Suprapubic skin (tissue), 4 donors: ENCODE measurements at regions not wholly inside any gene's neighbourhood (a gene's known extent, or its start where the extent isn't known, plus 50 kb on each side); places are given as distances from the start of the nearest gene placed in this dataset.

Experiments
- DNase-seq, 2 donors: peaks; one replicate each; pipeline ENCODE4 v3.0.0-alpha.2; 2019; ENCODE audit warnings: low spot score in 2 of 2
- H3K27ac ChIP-seq: fragments of 200-600 bp; sonication (generic); one replicate; pipeline ENCODE4 v1.5.1; 2019
- H3K27me3 ChIP-seq: fragments of 200-600 bp; sonication (generic); one replicate; pipeline ENCODE4 v1.5.1; 2019
- H3K36me3 ChIP-seq: fragments of 200-600 bp; sonication (generic); one replicate; pipeline ENCODE4 v1.5.1; 2019
- H3K4me1 ChIP-seq: fragments of 200-600 bp; sonication (generic); one replicate; pipeline ENCODE4 v1.5.1; 2019
- H3K4me3 ChIP-seq: fragments of 200-600 bp; sonication (generic); one replicate; pipeline ENCODE4 v1.5.1; 2019; ENCODE audit warnings: mild to moderate bottlenecking
- H3K9me3 ChIP-seq: fragments of 200-600 bp; sonication (generic); one replicate; pipeline ENCODE4 v1.5.1; 2019
- EP300 ChIP-seq: sonication (generic); formaldehyde crosslinking; IDR thresholded peaks from one replicate; pipeline ENCODE4 v1.6.1; 2017; ENCODE audit warnings: antibody characterized with exemption
- POLR2A ChIP-seq, 2 donors: fragments of 450-650 bp; IDR thresholded peaks; one replicate each; pipeline ENCODE4 v1.6.1; 2017; ENCODE audit warnings: antibody characterized with exemption in 2 of 2, mild to moderate bottlenecking in 2 of 2, moderate library complexity in 2 of 2
- POLR2AphosphoS5 ChIP-seq, 3 donors: sonication (generic); formaldehyde crosslinking; IDR thresholded peaks; one replicate each; pipeline ENCODE4 v1.6.1; 2017; ENCODE audit warnings: antibody characterized with exemption in 3 of 3
- WGBS: methylation state at CpG from one replicate; pipeline ENCODE4 v1.1.5; 2018; 5-methylcytosine and 5-hydroxymethylcytosine counted together
- TF ChIP-seq, protein P1 (sequence below), 2 donors: fragments of 200-600 bp in 1 of 2; fragments of 450-650 bp in 1 of 2; sonication (generic) in 1 of 2; IDR thresholded peaks; one replicate each; pipeline ENCODE4 v1.5.1; 2016 to 2019; ENCODE audit warnings: antibody characterized with exemption in 2 of 2, mild to moderate bottlenecking in 1 of 2, moderate library complexity in 1 of 2

DNA sequence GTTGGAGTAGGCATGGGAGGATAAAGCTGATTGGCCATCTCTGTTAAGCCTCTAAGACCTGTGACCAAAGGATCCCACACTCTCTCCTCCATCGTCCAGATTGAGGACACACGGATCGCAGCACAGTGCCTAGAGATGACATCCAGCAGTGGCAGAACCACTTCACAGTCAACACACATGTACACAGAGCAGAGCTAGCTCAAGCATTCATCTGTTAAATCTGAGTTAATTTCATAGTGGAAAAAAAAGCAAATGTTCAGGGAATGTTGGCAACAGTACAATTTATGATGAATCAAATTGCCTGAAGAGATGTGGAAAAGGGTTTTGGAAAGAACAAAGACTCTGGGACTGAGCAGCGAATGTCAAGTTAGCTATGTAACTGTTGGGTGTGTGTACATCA, 108.1 kb upstream of the PLAAT1 start:
- DNase-seq = no peak
- 23% methylated on average over 4 of the region's 4 CpGs for WGBS
- Histone ChIP-seq H3K27ac (no peak overlapping the region), H3K9me3 (no peaks in the 10 kb centered on the region), H3K4me1 (peaks cover 4% of the 10 kb centered on the region), H3K36me3 (no peaks in the 10 kb centered on the region), H3K4me3 (no peak overlapping the region), H3K27me3 (no peaks in the 10 kb centered on the region)
- TF ChIP-seq POLR2A (IDR thresholded peaks at IDR 0.05) (no peak), POLR2AphosphoS5 (IDR thresholded peaks at IDR 0.05) (no peak), EP300 (no peak)
- TF ChIP-seq, protein P1, sequence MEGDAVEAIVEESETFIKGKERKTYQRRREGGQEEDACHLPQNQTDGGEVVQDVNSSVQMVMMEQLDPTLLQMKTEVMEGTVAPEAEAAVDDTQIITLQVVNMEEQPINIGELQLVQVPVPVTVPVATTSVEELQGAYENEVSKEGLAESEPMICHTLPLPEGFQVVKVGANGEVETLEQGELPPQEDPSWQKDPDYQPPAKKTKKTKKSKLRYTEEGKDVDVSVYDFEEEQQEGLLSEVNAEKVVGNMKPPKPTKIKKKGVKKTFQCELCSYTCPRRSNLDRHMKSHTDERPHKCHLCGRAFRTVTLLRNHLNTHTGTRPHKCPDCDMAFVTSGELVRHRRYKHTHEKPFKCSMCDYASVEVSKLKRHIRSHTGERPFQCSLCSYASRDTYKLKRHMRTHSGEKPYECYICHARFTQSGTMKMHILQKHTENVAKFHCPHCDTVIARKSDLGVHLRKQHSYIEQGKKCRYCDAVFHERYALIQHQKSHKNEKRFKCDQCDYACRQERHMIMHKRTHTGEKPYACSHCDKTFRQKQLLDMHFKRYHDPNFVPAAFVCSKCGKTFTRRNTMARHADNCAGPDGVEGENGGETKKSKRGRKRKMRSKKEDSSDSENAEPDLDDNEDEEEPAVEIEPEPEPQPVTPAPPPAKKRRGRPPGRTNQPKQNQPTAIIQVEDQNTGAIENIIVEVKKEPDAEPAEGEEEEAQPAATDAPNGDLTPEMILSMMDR (IDR thresholded peaks at IDR 0.05) = no peak

DNA sequence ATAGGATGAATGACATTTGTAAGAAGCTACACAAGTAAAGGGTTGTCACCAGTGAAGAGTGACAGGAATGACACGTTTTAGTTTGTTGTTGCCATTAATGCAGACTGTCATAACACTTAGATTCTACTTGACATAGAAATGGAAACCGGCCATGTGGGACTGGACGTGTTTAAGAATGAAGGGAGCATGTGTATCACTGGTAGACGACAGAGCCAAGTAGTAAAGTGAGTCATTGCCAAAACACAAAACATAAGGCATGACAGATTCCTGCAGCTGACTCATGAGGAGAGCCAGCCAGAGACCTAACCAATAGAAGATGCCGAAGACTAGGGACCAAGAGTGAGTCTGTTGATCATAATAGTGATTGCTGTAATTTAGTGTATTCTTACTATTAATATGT, 106.2 kb upstream of the PLAAT1 start:
- Histone ChIP-seq H3K27ac (no peak overlapping the region), H3K4me1 (peaks cover 4% of the 10 kb centered on the region), H3K4me3 (no peak overlapping the region), H3K36me3 (no peaks in the 10 kb centered on the region), H3K9me3 (no peaks in the 10 kb centered on the region), H3K27me3 (no peaks in the 10 kb centered on the region)
- no peak for DNase-seq
- WGBS = 20% methylated on average over 5 of the region's 5 CpGs
- TF ChIP-seq, protein P1 (IDR thresholded peaks at IDR 0.05) = no peak
- TF ChIP-seq POLR2A (IDR thresholded peaks at IDR 0.05) (no peak), EP300 (no peak), POLR2AphosphoS5 (IDR thresholded peaks at IDR 0.05) (no peak)

DNA sequence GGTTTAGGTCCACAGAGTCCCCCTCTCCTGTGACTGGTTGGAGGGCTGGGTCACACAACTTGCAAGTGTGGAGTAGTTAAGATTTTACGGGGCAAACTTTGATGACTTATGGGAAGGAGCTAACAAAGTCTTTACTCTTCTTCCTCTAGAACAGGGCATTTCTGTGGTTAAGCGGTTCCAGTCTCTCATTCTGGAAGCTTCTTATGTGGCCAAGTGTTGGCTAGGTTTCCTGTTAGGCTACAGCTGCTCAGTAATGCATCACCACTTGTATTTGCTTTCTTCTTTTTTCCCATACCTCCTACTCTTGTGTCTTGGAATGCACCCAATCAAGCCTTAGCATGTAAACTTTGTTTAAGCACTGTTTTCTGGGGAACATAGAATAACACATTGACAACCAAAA, 100.6 kb upstream of the PLAAT1 start:
- Histone ChIP-seq H3K36me3 (no peaks in the 10 kb centered on the region), H3K4me1 (no peaks in the 10 kb centered on the region), H3K4me3 (no peak overlapping the region), H3K27ac (no peak overlapping the region), H3K27me3 (no peaks in the 10 kb centered on the region), H3K9me3 (no peaks in the 10 kb centered on the region)
- TF ChIP-seq POLR2AphosphoS5 (IDR thresholded peaks at IDR 0.05) (no peak), POLR2A (IDR thresholded peaks at IDR 0.05) (no peak), EP300 (no peak)
- TF ChIP-seq, protein P1 (IDR thresholded peaks at IDR 0.05) = no peak
- WGBS = 67% methylated on average over 2 of the region's 2 CpGs
- DNase-seq = no peak

DNA sequence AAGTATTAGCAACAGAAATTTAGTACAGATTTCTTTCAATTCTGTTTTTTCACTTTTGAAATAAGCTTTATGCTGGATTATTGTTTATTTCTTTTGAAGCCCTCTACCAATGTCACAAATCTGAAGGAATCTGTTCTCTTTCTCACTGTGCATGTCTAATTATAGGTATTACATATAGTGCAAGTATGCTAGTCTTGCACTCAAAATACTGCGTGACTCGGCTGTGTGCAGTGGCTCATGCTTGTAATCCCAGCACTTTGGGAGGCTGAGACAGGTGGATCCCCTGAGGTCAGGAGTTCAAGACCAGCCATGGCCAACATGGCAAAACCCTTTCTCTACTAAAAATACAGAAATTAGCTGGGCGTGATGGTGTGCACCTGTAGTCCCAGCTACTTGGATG, 95.8 kb upstream of the PLAAT1 start:
- TF ChIP-seq, protein P1 (IDR thresholded peaks at IDR 0.05) = no peak
- TF ChIP-seq EP300 (no peak), POLR2AphosphoS5 (IDR thresholded peaks at IDR 0.05) (no peak), POLR2A (IDR thresholded peaks at IDR 0.05) (no peak)
- Histone ChIP-seq H3K36me3 (no peaks in the 10 kb centered on the region), H3K4me3 (no peak overlapping the region), H3K9me3 (no peaks in the 10 kb centered on the region), H3K27me3 (no peaks in the 10 kb centered on the region), H3K4me1 (no peaks in the 10 kb centered on the region), H3K27ac (no peak overlapping the region)
- DNase-seq = no peak
- WGBS = 82% methylated on average over 3 of the region's 3 CpGs

DNA sequence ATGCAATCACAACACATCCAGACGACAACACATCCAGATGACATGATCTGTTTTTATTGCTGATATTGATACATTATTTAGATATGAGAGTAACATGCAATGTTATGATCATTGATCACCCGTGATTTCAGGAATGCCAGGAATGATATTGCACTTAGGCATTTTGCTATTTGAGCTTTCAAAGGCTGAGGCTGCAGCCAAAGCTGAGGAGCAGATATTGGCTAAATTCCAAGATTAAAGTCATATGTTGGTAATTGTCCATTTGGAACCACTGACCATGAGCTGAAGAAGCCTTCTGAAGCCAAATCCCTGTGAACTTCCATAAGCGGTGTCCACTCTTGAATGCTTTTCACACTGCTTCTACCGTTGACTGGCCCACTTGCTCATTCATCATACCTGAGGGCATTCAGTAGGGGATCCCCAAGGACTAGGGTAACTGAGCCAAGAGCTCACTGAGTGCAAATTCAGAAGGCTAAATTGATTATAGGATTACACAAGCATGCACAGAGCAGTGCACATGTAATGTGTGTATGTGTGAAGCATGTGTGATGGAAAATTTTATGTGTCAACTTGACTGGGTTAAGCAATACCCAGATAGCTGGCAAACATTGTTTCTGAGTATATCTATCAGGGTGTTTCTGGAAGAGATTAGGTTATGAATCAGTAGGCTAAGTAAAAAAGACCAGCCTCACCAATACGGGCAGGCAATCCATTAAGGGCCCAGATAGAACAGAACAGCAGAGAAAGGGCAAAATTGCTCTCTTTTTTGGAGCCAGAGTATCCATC, 92.1 kb upstream of the PLAAT1 start:
- Histone ChIP-seq H3K27me3 (no peaks in the 10 kb centered on the region), H3K4me1 (no peaks in the 10 kb centered on the region), H3K27ac (no peak overlapping the region), H3K4me3 (no peak overlapping the region), H3K36me3 (no peaks in the 10 kb centered on the region), H3K9me3 (no peaks in the 10 kb centered on the region)
- TF ChIP-seq EP300 = no peak
- TF ChIP-seq POLR2AphosphoS5 (IDR thresholded peaks at IDR 0.05) = no peak
- no peak for DNase-seq
- 47% methylated on average over 5 of the region's 5 CpGs for WGBS
